HG03521 (cell line): ENCODE measurements at regions not wholly inside any gene's neighbourhood (a gene's known extent, or its start where the extent isn't known, plus 50 kb on each side); places are given as distances from the start of the nearest gene placed in this dataset.

Experiments used
- ATAC-seq: cut with Tn5 transposase; IDR thresholded peaks from one replicate; pipeline ENCODE4 v1.9.1; 2021; ENCODE audit warnings: mild to moderate bottlenecking, moderate library complexity; ENCODE audit not compliant: unreplicated experiment

GRCh38 chr6:92184933-92185332, 1234.4 kb downstream of the EPHA7 start:
- no peak for ATAC-seq

- ATAC-seq: no peak
These were observed 1238.0 kb downstream of the EPHA7 start for GRCh38 chr6:92181347-92181746.

- ATAC-seq: no peak
These were observed 1239.3 kb downstream of the EPHA7 start for GRCh38 chr6:92180090-92180489.

- no peak for ATAC-seq
These were observed 1242.7 kb downstream of the EPHA7 start for GRCh38 chr6:92176666-92177065.

- no peak for ATAC-seq
These were observed 1244.8 kb downstream of the EPHA7 start for GRCh38 chr6:92174398-92175073.

GRCh38 chr6:92169506-92169905, 1249.9 kb downstream of the EPHA7 start:
- no peak for ATAC-seq

- ATAC-seq: no peak
These were observed 1252.7 kb downstream of the EPHA7 start for GRCh38 chr6:92166666-92167065.

- no peak for ATAC-seq
These were observed 1257.4 kb downstream of the EPHA7 start for GRCh38 chr6:92161953-92162352.

- no peak for ATAC-seq
These were observed 1259.1 kb downstream of the EPHA7 start for GRCh38 chr6:92160226-92160625.

GRCh38 chr6:92159046-92159445, 1260.3 kb downstream of the EPHA7 start:
- ATAC-seq: no peak

GRCh38 chr6:92150553-92150952, 1268.8 kb downstream of the EPHA7 start:
- ATAC-seq: no peak

GRCh38 chr6:92147246-92147645, 1272.1 kb downstream of the EPHA7 start:
- ATAC-seq: no peak

GRCh38 chr6:92139601-92140000, 1279.8 kb downstream of the EPHA7 start:
- no peak for ATAC-seq

GRCh38 chr6:92132957-92133356, 1286.4 kb downstream of the EPHA7 start:
- no peak for ATAC-seq

- ATAC-seq: no peak
These were observed 1286.9 kb downstream of the EPHA7 start for GRCh38 chr6:92132457-92132856.

- no peak for ATAC-seq
These were observed 1288.4 kb downstream of the EPHA7 start for GRCh38 chr6:92130944-92131343.

GRCh38 chr6:92126983-92127382, 1292.4 kb downstream of the EPHA7 start:
- ATAC-seq: no peak

- no peak for ATAC-seq
These were observed 1293.3 kb downstream of the EPHA7 start for GRCh38 chr6:92126088-92126487.

- no peak for ATAC-seq
These were observed 1293.7 kb downstream of the EPHA7 start for GRCh38 chr6:92125681-92126080.

GRCh38 chr6:92124200-92124651, 1295.1 kb downstream of the EPHA7 start:
- no peak for ATAC-seq

GRCh38 chr6:92122746-92123145, 1296.6 kb downstream of the EPHA7 start:
- ATAC-seq: no peak

GRCh38 chr6:92121228-92121627, 1298.1 kb downstream of the EPHA7 start:
- no peak for ATAC-seq

- no peak for ATAC-seq
These were observed 1301.6 kb downstream of the EPHA7 start for GRCh38 chr6:92117800-92118199.
